ENCODE measurements at regions not wholly inside any gene's neighbourhood (a gene's known extent, or its start where the extent isn't known, plus 50 kb on each side); places are given as distances from the start of the nearest gene placed in this dataset.

GRCh38 chr6:84492241-84493165 lies 265.1 kb upstream of the CEP162 start:
- no peak for TF ChIP-seq POLR2A (IDR thresholded peaks at IDR 0.05; ENCODE audit: low read length)
- TF ChIP-seq GATA1 (IDR thresholded peaks at IDR 0.05; ENCODE audit: low read depth, low read length), result no peak

Measured in erythroblast (primary cell).